Testis (tissue), 2 donors: ENCODE measurements at regions not wholly inside any gene's neighbourhood (a gene's known extent, or its start where the extent isn't known, plus 50 kb on each side); places are given as distances from the start of the nearest gene placed in this dataset.

Source experiments
- POLR2A ChIP-seq: fragments of 450-650 bp; IDR thresholded peaks from one replicate; pipeline ENCODE4 v1.6.1; 2017; ENCODE audit warnings: antibody characterized with exemption, mild to moderate bottlenecking, moderate library complexity
- TF ChIP-seq, protein P1 (sequence below), 3 experiments: fragments of 450-650 bp in 2 of 3; fragments of 200-600 bp in 1 of 3; sonication (generic) in 1 of 3; IDR thresholded peaks; one replicate each; pipeline ENCODE4 v1.5.1; 2016 to 2019; ENCODE audit warnings: antibody characterized with exemption in 3 of 3, mild to moderate bottlenecking in 2 of 3, moderate library complexity in 1 of 3

DNA sequence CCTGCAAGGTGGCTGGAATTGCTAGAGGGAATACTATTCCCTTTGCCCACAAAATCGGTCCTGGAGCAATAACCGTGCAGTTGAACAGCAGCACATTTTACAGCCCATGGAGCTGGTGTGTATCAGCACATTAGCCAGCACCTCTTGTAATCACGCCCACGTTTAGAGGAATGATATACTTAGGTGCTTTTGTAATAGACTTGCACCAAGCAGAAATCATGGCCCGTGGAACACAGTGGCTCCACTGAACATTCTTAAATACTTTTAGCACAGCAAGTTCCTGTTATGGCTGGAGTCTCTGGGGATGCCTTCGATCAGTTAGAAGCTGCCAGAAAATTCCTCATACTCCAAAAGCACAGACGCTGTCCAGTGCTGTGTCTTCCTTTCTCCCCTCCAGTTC lies 218.1 kb upstream of the FAM78B start:
- TF ChIP-seq, protein P1, sequence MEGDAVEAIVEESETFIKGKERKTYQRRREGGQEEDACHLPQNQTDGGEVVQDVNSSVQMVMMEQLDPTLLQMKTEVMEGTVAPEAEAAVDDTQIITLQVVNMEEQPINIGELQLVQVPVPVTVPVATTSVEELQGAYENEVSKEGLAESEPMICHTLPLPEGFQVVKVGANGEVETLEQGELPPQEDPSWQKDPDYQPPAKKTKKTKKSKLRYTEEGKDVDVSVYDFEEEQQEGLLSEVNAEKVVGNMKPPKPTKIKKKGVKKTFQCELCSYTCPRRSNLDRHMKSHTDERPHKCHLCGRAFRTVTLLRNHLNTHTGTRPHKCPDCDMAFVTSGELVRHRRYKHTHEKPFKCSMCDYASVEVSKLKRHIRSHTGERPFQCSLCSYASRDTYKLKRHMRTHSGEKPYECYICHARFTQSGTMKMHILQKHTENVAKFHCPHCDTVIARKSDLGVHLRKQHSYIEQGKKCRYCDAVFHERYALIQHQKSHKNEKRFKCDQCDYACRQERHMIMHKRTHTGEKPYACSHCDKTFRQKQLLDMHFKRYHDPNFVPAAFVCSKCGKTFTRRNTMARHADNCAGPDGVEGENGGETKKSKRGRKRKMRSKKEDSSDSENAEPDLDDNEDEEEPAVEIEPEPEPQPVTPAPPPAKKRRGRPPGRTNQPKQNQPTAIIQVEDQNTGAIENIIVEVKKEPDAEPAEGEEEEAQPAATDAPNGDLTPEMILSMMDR (IDR thresholded peaks at IDR 0.05) = no peak
- TF ChIP-seq POLR2A = no peak
